ENCODE measurements at regions not wholly inside any gene's neighbourhood (a gene's known extent, or its start where the extent isn't known, plus 50 kb on each side); places are given as distances from the start of the nearest gene placed in this dataset.

GRCh38 chr6:22726966-22727365 is 157.6 kb downstream of the HDGFL1 start:
- no peak for DNase-seq (ENCODE audit: low read depth, low spot score)
- H3K4me3 ChIP-seq (replicated peaks in 1 of 2; ENCODE audit: low read depth in 1 of 2, low read length in 2 of 2) = no peak overlapping the region
- H2AFZ ChIP-seq (ENCODE audit: low read depth, low read length, poor library complexity, severe bottlenecking) = no peak overlapping the region
- H3K9me2 ChIP-seq (ENCODE audit: insufficient read depth) = no peaks in the 10 kb centered on the region
- H4K20me1 ChIP-seq (ENCODE audit: insufficient read depth) = no peaks in the 10 kb centered on the region
- H3K4me2 ChIP-seq (ENCODE audit: low read length) = no peak overlapping the region
- no peaks in the 10 kb centered on the region for H3K79me2 ChIP-seq (ENCODE audit: insufficient read depth, low read length)
- peaks cover 4 to 5% of the 10 kb centered on the region in 2 experiments; a peak in 2 of 4 replicates for H3K9me3 ChIP-seq (ENCODE audit: control insufficient read depth in 1 of 2, insufficient read depth in 1 of 2, low read depth in 1 of 2, low read length in 2 of 2)
- ChIA-PET CTCF (no interaction called here), POLR2A (no interaction called here), RAD21 (ENCODE audit: low non-redundant PET in 1 of 2, low total read pairs in 2 of 2, uncharacterized antibody in 2 of 2, unreplicated experiment in 2 of 2) (no interaction called here)
- TF ChIP-seq RAD21 (IDR thresholded peaks at IDR 0.05; ENCODE audit: low read depth) (no peak), CEBPB (IDR thresholded peaks at IDR 0.05; ENCODE audit: low read depth) (no peak), EZH2phosphoT487 (IDR thresholded peaks at IDR 0.05; ENCODE audit: borderline replicate concordance) (no peak)
- intact Hi-C loops (cut with micrococcal nuclease) = no loop called here
- no peak for ATAC-seq
- H3K27ac ChIP-seq (ENCODE audit: low read depth, low read length) = no peak overlapping the region
- no peaks in the 10 kb centered on the region for H3K27me3 ChIP-seq (ENCODE audit: insufficient read depth, low read length)
- no peaks in the 10 kb centered on the region for H3K4me1 ChIP-seq (ENCODE audit: control insufficient read depth in 1 of 2, insufficient read depth in 2 of 2, low read length in 2 of 2)
- no peak overlapping the region for H3K9ac ChIP-seq (ENCODE audit: low read length)
- BruUV-seq (replicated peaks) = no TSS peak
- H3K36me3 ChIP-seq (ENCODE audit: control insufficient read depth in 1 of 2, insufficient read depth in 2 of 2, low read length in 2 of 2) = no peaks in the 10 kb centered on the region

DNA sequence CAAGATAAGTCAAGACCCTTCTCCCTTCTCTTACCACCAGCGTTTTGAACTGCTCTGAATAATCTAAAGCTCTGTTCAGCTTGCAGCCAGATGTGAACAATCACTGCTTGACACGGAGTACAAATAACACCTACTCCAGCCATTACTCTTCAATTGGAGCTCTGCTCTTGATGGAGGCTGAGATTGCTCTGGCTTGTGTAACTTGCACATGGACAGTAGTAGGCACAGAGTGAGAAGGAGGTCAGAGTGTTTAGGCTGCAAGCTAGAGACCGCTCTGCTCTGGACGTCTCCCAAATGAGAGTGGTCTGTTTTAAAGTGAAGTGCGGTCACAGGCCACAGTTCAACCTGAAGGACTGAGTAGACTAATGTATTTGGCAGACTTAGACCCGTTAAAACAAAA is 158.3 kb downstream of the HDGFL1 start:
- TF ChIP-seq ATF3 (IDR thresholded peaks at IDR 0.05) (no peak), SP1 (IDR thresholded peaks at IDR 0.05; ENCODE audit: low read depth) (no peak), POLR2AphosphoS5 (IDR thresholded peaks at IDR 0.05; ENCODE audit: low read depth, low read length) (no peak), CEBPB (IDR thresholded peaks at IDR 0.05; ENCODE audit: low read depth) (no peak), EZH2 (IDR thresholded peaks at IDR 0.05) (no peak), POLR2A (IDR thresholded peaks at IDR 0.05; ENCODE audit: borderline replicate concordance, extremely low read depth, insufficient read depth, insufficient read length) (no peak), ZBTB33 (IDR thresholded peaks at IDR 0.05; ENCODE audit: extremely low read depth, insufficient replicate concordance, low read length) (no peak), TCF7L2 (IDR thresholded peaks at IDR 0.05; ENCODE audit: borderline replicate concordance, extremely low read depth, insufficient read depth, insufficient read length) (no peak)
- TF ChIP-seq, protein P1, sequence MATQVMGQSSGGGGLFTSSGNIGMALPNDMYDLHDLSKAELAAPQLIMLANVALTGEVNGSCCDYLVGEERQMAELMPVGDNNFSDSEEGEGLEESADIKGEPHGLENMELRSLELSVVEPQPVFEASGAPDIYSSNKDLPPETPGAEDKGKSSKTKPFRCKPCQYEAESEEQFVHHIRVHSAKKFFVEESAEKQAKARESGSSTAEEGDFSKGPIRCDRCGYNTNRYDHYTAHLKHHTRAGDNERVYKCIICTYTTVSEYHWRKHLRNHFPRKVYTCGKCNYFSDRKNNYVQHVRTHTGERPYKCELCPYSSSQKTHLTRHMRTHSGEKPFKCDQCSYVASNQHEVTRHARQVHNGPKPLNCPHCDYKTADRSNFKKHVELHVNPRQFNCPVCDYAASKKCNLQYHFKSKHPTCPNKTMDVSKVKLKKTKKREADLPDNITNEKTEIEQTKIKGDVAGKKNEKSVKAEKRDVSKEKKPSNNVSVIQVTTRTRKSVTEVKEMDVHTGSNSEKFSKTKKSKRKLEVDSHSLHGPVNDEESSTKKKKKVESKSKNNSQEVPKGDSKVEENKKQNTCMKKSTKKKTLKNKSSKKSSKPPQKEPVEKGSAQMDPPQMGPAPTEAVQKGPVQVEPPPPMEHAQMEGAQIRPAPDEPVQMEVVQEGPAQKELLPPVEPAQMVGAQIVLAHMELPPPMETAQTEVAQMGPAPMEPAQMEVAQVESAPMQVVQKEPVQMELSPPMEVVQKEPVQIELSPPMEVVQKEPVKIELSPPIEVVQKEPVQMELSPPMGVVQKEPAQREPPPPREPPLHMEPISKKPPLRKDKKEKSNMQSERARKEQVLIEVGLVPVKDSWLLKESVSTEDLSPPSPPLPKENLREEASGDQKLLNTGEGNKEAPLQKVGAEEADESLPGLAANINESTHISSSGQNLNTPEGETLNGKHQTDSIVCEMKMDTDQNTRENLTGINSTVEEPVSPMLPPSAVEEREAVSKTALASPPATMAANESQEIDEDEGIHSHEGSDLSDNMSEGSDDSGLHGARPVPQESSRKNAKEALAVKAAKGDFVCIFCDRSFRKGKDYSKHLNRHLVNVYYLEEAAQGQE (IDR thresholded peaks at IDR 0.05; ENCODE audit: low read depth) = no peak
- CTCF ChIA-PET = no interaction called here
- intact Hi-C loops (cut with micrococcal nuclease) = no loop called here
- no peaks in the 10 kb centered on the region for H3K27me3 ChIP-seq (ENCODE audit: insufficient read depth, low read length)
- DNase-seq (ENCODE audit: low read depth, low spot score) (no peak), ATAC-seq (no peak)
- POLR2A ChIA-PET = no interaction called here
- H3K4me1 ChIP-seq (ENCODE audit: control insufficient read depth in 1 of 2, insufficient read depth in 2 of 2, low read length in 2 of 2) = no peaks in the 10 kb centered on the region
- H3K4me3 ChIP-seq (replicated peaks in 1 of 2; ENCODE audit: low read depth in 1 of 2, low read length in 2 of 2) = no peak overlapping the region
- no peak overlapping the region for H3K9ac ChIP-seq (ENCODE audit: low read length)
- no TSS peak for BruUV-seq (replicated peaks)
- H3K4me2 ChIP-seq (ENCODE audit: low read length) = no peak overlapping the region
- H4K20me1 ChIP-seq (ENCODE audit: insufficient read depth) = no peaks in the 10 kb centered on the region
- H3K27ac ChIP-seq (ENCODE audit: low read depth, low read length) = no peak overlapping the region
- H3K9me2 ChIP-seq (ENCODE audit: insufficient read depth) = no peaks in the 10 kb centered on the region
- no peak overlapping the region for H2AFZ ChIP-seq (ENCODE audit: low read depth, low read length, poor library complexity, severe bottlenecking)
- RAD21 ChIA-PET (ENCODE audit: low non-redundant PET in 1 of 2, low total read pairs in 2 of 2, uncharacterized antibody in 2 of 2, unreplicated experiment in 2 of 2) = no interaction called here
- no peaks in the 10 kb centered on the region for H3K79me2 ChIP-seq (ENCODE audit: insufficient read depth, low read length)
- H3K36me3 ChIP-seq (ENCODE audit: control insufficient read depth in 1 of 2, insufficient read depth in 2 of 2, low read length in 2 of 2) = no peaks in the 10 kb centered on the region
- peaks cover 4 to 5% of the 10 kb centered on the region in 2 experiments; a peak in 2 of 4 replicates for H3K9me3 ChIP-seq (ENCODE audit: control insufficient read depth in 1 of 2, insufficient read depth in 1 of 2, low read depth in 1 of 2, low read length in 2 of 2)
